Astrocyte of the cerebellum (primary cell): ENCODE measurements at regions not wholly inside any gene's neighbourhood (a gene's known extent, or its start where the extent isn't known, plus 50 kb on each side); places are given as distances from the start of the nearest gene placed in this dataset.

ENCODE experiments used
- DNase-seq: peaks from one replicate; pipeline ENCODE4 v3.0.0-alpha.2; 2011; ENCODE audit warnings: low read depth
- H3K4me3 ChIP-seq: 2 replicates; pipeline ENCODE4 v1.5.1; 2011; ENCODE audit warnings: mild to moderate bottlenecking, low read depth, low read length, moderate library complexity
- in situ Hi-C: cut with HindIII; loops from 2 replicates; pipeline ENCODE4 v1.10.0; 2017; ENCODE audit warnings: low sequenced_read_pairs
- TF ChIP-seq, protein P1 (sequence below): IDR thresholded peaks from 2 replicates; pipeline ENCODE4 v1.5.1; 2012; ENCODE audit warnings: low read length, low read depth, moderate library complexity, mild to moderate bottlenecking; ENCODE audit errors: missing control alignments

GRCh38 chr18:24885276-24885675 lies 424.8 kb downstream of the HRH4 start:
- in situ Hi-C loops, result no loop called here
- no peak overlapping the region for H3K4me3 ChIP-seq
- DNase-seq, result no peak
- TF ChIP-seq, protein P1, sequence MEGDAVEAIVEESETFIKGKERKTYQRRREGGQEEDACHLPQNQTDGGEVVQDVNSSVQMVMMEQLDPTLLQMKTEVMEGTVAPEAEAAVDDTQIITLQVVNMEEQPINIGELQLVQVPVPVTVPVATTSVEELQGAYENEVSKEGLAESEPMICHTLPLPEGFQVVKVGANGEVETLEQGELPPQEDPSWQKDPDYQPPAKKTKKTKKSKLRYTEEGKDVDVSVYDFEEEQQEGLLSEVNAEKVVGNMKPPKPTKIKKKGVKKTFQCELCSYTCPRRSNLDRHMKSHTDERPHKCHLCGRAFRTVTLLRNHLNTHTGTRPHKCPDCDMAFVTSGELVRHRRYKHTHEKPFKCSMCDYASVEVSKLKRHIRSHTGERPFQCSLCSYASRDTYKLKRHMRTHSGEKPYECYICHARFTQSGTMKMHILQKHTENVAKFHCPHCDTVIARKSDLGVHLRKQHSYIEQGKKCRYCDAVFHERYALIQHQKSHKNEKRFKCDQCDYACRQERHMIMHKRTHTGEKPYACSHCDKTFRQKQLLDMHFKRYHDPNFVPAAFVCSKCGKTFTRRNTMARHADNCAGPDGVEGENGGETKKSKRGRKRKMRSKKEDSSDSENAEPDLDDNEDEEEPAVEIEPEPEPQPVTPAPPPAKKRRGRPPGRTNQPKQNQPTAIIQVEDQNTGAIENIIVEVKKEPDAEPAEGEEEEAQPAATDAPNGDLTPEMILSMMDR, result no peak

DNA sequence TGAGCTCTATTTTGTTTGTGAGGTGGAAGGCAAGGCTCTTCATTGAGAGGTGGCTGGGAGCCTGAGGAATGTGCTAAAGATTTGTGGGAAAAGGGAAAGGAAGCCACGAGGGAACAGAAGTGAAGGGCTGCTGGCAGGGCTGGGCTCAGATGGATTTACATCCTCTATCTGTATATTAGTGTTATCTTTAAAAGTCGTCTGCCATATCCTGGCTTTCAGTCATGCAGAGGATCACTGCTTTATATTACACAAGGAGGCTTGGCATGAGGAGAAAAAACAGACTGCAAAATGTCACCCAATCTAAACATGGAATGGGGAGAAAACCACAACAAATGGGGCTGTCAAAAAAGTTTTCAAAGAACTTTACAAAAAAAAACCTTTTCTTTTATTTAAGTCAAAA lies 434.4 kb downstream of the HRH4 start:
- TF ChIP-seq, protein P1, result no peak
- no peak for DNase-seq
- in situ Hi-C loops, result no loop called here
- H3K4me3 ChIP-seq, result no peak overlapping the region

GRCh38 chr18:24897461-24897860 lies 437.0 kb downstream of the HRH4 start:
- in situ Hi-C loops, result no loop called here
- TF ChIP-seq, protein P1, result no peak
- H3K4me3 ChIP-seq, result no peak overlapping the region
- DNase-seq, result no peak

DNA sequence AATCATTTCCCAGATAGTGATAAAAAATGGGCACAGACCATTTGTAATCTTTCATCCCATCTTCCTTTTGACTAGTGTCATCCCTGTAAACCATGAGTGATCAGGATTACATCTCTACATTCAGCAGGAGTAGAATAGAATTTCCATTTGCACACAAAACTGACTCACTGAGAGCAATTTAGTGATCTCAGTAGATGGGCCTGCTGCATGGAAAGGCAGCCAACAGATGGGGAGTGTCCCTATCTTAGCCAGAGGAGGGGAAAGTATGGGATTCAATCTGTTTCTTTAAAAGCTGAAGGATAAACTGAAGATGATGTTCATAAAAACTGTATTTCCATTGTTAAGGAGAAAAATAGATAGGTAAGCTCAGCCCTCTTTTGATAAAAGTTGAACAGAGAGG lies 441.7 kb downstream of the ZNF521 start:
- H3K4me3 ChIP-seq, result no peak overlapping the region
- DNase-seq, result no peak
- TF ChIP-seq, protein P1, result no peak
- in situ Hi-C loops, result no loop called here

DNA sequence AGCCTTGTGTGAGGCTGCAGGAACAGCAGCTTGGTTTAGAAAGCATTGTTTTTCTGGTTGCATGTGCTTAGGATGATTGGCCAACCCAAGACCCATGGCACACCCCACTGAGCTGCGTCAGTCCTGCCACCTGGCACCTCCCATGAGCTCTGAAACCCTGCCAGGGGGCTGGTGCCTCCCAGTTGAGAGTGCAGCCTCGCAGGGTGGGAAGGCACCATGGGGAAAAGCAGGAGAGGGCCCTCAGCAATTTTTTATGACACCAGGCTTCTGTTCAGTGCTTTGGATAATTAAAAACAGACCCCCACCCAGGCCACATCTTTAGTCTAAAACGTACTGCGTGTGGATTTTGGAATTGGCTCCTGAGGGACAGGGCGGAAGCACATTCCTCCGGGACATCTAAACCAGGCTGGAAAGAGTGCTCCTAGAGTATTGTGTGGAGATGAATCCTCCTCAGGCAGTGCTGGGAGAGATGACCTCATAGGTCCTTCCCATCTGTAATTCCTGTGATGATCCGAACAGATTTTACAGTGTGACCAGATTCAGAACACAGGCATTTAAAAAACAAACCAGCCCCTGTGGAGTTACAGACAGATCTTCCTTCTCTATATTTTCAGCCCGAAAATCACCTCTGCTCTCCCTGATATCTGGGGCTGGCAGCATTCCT lies 438.3 kb downstream of the ZNF521 start:
- in situ Hi-C loops, result no loop called here
- no peak for DNase-seq

GRCh38 chr18:24914171-24914525 lies 437.8 kb downstream of the ZNF521 start:
- TF ChIP-seq, protein P1, result no peak
- in situ Hi-C loops, result no loop called here
- DNase-seq, result no peak
- no peak overlapping the region for H3K4me3 ChIP-seq

More for the DNA sequence above, 438.3 kb downstream of the ZNF521 start:
- no peak overlapping the region for H3K4me3 ChIP-seq
- TF ChIP-seq, protein P1, result no peak

DNA sequence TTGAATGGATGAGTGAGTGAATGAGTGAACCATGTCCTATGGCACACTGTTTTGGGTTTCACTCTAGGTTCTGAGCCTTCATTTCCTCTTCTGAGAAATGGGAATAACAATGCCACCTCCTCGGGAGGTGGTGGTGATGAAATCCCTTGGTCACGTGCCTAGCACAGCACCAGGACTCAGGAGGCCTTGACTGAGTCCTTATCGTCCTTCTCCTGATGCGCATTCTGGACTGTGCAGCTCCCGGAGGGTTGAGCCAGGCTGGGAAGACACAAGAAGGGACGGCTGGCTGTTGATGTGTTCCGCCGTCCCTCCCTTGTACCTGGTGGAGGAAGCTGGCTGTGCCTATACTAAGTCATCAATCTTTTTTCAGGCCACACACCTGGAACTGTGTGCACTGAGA lies 437.3 kb downstream of the ZNF521 start:
- in situ Hi-C loops, result no loop called here
- no peak overlapping the region for H3K4me3 ChIP-seq
- no peak for DNase-seq
- TF ChIP-seq, protein P1, result no peak
